Anterior cingulate cortex (tissue), 58 donors: ENCODE measurements at regions not wholly inside any gene's neighbourhood (a gene's known extent, or its start where the extent isn't known, plus 50 kb on each side); places are given as distances from the start of the nearest gene placed in this dataset.

Source experiments
- DNase-seq, 58 donors: peaks; one replicate each; lab custom pipeline; 2025; lab: John Stamatoyannopoulos, UW

DNA sequence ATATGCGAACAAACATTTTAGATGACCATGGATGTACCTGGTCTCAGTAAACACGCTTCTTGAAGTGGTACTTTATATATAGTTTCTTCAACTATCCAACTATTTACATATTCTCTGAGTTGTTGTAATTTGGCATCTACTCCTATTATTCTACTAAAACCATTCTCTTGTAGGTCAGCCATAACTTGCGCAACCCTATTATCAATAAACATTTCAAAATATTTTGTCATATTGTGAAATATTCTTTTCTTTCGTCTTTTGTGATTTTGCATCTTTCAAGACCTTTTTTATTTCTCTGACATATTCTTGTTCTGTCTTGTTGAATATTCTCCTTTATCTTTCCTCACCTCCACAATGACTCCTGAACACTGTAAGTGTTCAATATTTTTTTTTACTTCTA lies 753.3 kb downstream of the NXPH1 start:
- DNase-seq, result no peak

DNA sequence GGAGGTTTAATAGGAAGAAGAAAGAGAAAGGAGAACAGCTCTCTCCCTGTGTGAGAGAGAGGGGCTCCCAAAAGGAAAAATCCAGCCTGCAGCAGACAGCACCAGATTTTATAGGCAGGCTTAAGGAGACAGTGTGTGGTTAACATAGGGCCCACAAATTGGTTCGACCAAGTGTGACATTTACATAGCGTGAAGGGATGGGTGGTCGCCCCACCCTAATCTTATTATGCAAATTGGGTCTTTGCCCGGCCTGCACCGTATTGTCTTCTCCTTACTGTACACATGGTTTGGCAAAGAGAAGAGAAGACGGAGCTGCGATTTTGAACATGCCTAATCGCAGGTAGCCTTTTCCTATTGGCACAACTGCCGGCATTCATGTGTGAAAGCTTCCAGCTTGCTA lies 756.3 kb downstream of the NXPH1 start:
- peak in 1 of 58 donors; percentile 0 for DNase-seq

DNA sequence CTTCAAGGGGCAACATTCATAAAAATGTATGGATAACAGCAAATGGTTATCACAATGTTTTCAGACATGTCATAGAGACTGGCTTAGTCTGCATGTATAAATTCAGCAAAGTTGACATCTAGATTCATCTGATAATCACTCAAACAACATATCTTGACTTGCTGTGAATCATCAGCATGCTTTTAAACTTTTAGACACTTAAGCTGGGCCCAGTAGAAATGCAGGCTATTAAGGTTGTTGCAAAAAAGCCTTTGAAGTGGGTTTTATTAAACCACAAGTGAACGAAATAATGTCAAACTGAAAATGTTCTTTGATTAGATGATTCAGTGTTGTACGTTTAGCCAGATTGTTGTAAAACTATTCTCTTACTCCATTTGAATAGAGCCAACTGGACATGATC lies 759.6 kb downstream of the NXPH1 start:
- DNase-seq, result no peak

DNA sequence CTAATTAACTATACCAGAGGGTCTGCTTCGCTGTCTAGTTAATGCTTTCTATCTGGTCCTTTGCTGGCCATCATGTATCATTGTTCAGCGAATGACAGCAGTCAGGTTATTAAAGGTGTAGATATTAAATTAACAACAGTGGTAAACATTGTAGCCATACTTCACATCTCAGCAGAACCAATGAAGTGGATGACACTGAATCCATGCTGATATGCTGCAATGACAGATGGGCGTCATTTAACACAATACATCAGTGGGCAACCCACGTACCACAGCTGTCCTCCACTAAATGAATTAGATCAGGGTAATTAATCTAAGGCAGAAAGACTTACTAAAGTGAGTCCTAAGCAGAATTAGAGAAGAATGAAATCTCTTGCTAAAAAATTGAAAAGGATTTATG lies 767.2 kb downstream of the NXPH1 start:
- no peak for DNase-seq

- no peak for DNase-seq
Measured at GRCh38 chr7:9201928-9202327, 768.5 kb downstream of the NXPH1 start.

DNA sequence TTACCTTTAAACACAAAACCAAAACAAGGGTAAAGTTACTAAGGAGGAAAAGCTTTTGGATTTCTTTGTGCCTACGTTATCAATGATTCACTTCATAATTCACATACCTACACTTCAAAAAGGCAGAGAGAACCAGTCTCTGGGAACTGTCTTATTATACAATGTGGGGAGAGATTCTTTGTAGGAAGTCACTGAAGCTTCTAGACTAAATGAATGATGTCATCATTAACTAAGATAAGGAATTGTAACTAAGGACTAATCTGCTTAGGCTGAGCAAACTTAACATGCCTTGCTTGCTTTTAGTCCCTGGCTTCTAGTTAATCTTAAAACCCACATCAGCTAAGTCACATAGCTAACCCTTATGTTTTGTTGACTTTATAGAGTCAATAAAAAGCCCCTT lies 771.2 kb downstream of the NXPH1 start:
- DNase-seq, result no peak

GRCh38 chr7:9210114-9210513 lies 776.7 kb downstream of the NXPH1 start:
- no peak for DNase-seq

GRCh38 chr7:9217204-9217603 lies 783.8 kb downstream of the NXPH1 start:
- DNase-seq, result no peak

DNA sequence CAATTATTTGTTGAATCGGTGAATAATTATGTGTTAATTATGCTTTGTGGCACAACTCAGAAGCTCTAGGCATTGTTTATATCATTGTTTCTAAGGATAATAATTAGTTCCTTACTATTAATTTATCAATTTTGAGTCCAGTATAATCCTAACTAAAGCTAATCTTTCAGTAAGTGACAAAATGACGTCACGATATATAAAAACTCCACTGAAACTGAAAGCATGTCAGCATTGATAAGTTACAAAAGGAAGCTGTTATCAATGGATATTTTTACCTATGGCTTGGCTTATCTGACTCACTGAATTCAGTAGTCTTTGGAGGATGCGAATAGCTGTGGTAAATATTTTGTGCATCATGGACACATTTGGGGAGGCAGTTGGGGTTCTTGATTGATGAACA lies 793.1 kb downstream of the NXPH1 start:
- DNase-seq, result no peak

DNA sequence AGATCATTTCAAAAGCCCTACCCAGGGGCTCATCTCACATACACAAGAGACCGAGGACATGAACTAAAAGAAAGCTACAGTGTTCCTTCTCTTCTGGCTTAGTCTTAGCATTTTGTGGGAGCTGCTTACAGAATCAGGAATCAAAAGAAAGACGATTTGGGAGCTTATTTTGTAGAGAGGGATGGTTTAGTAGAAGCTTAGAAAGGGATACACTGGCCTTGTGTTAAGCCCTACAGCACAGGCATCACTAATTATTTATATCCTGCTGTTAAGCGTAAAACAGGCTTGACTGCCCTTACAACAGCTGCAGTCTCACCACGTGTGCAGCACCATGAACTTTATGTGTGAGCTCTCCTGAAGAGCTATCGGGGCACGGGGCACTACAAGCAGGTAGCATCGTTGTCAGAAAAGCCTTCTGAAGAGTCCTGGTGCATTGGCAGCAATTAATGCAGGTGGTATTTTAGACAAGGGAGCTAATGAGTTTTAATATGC lies 798.3 kb downstream of the NXPH1 start:
- peak in 3 of 58 donors; percentile 1 to 5 (median 2) for DNase-seq

DNA sequence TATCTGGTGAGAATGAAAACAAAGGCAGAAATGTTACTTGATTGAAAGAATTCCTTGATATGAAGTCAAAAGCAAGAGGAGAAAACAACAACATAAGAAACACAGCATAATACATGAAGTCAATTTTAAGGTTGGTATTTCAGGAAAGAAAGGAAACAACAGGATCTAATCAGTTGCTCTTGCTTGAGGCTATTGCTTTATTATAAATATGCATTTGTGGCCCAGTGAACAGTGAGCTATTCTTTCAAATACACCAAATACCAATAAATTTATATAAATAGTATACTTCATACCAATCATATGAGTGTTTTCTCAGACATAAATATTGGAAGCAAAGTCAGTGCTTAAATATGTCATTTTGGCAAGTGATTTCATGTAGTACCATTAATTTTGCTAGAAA lies 806.6 kb downstream of the NXPH1 start:
- no peak for DNase-seq

DNA sequence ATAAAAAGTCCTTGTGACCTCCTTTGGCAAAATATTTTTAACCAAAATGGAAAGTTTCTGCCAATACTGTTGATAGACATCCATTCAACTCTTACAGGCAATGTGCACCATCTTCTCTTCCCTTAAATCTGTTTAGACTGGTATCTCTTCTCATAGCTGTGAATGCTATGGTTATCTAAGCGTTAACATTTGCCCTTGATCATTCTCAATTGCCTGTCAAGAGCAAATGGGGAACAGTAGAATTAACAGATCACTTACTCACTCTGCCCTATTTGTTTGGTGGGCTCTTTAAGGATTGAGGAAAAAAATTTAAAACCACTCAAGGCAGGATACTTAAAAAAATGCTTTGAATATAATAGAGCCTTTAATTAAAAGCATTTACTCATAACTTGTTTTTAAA lies 808.4 kb downstream of the NXPH1 start:
- no peak for DNase-seq

DNA sequence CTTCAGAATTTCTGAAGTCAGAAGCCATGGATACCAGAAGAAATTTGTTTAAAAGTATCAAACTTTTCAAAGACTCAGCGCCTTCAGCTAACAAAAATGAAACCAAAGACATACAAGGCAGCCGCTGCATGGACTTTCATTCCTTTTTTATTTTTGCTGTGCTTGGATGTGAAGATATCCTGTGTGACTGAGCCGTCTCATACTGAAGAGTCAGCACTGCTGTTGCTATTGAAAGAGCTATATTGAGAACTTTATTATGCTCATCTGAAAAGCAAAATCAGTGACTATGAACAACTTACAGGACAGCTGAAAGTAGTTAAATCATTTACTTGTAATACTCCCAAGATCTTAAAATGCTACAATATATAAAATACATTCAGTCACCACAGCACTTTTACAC lies 809.2 kb downstream of the NXPH1 start:
- no peak for DNase-seq

GRCh38 chr7:9250876-9251275 lies 817.5 kb downstream of the NXPH1 start:
- DNase-seq, result no peak

GRCh38 chr7:9264395-9264794 lies 831.0 kb downstream of the NXPH1 start:
- DNase-seq, result no peak

DNA sequence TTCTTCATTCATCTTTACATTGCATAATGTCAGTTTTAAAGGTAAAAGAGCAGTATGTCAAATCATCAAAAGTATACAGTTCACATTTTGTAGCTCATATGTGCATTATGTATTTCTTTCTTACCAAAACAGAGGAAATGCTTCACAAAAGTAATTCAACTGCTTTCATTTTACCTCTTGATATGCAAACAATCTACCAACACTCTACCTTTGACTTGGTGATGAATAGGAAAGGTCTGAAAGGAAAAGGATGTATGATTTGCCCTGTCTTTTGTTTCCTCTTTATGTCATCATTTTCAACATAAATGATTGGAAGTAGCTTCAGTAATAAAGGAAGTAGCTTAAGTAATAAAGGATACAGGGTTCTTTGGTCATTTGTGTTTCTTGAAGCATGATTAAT lies 846.7 kb downstream of the NXPH1 start:
- no peak for DNase-seq

- no peak for DNase-seq
Measured at GRCh38 chr7:9283246-9283645, 849.8 kb downstream of the NXPH1 start.

- no peak for DNase-seq
Measured at GRCh38 chr7:9302436-9302835, 869.0 kb downstream of the NXPH1 start.

- no peak for DNase-seq
Measured at GRCh38 chr7:9307131-9307530, 873.7 kb downstream of the NXPH1 start.

DNA sequence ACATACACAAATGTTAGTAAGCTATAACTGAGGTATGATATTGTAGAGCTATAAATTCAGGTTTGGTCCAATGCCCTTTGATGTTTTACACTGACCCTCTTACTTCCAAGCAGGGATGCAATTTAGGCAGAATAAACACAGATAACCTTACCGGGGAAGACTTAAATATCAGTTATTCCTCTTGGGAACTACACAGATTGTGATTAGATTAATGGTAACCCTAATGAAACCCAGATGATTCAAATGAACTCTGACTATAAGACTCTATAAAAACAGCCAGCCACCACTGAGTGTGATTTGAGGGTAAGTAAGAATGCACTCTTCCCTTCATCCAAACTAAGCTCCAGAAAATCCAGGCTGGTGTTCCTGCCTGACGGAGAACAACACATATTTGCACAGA lies 891.1 kb downstream of the NXPH1 start:
- DNase-seq, result no peak

DNA sequence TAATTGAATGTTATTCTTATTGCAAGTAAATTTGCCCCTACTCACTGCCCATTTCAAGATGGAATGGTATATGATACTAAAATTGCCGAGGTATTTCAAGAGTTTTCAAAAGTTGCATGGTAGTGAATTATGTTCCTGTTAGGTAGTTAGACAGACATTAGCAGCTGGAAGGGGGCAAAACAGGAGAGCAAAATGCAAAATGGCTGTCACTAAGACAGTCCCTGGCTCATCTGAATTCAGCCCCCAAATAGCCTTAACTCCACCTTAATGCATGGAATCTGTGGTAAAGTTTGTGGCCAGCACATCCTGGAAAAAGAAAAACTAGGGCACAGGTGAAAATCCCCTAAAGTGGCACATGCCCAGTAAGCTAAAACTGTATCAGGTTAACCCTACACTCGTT lies 894.9 kb downstream of the NXPH1 start:
- DNase-seq, result no peak

DNA sequence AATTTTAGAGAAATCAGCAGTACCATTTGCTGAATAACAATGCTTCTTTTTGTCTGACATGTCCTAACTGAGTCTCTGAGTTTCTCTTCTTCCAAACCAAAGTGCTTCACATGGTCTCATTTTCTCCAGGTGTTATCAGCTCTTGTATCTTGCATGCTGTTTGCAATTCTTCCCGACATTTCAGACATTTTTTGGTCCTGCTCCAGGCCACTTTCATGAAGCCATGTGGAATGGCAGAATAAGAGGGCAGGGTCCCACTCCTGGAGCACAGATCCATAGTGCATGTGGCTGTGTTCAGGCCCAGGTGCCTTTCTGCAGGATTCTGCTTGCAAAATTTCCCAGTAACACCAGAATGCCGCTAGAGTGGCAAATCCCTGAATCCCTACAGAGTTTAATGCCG lies 916.2 kb downstream of the NXPH1 start:
- DNase-seq, result no peak

GRCh38 chr7:9391221-9391620 lies 957.8 kb downstream of the NXPH1 start:
- no peak for DNase-seq

- DNase-seq, result no peak
Measured at GRCh38 chr7:9391984-9392383, 958.6 kb downstream of the NXPH1 start.
